ENCODE measurements at regions not wholly inside any gene's neighbourhood (a gene's known extent, or its start where the extent isn't known, plus 50 kb on each side); places are given as distances from the start of the nearest gene placed in this dataset.

GRCh38 chr5:51271261-51271660 lies 112.0 kb upstream of the ISL1 start:
- no peak for TF ChIP-seq EZH2phosphoT487 (conservative IDR thresholded peaks at IDR 0.05; ENCODE audit: low read length)
- TF ChIP-seq, protein P1, sequence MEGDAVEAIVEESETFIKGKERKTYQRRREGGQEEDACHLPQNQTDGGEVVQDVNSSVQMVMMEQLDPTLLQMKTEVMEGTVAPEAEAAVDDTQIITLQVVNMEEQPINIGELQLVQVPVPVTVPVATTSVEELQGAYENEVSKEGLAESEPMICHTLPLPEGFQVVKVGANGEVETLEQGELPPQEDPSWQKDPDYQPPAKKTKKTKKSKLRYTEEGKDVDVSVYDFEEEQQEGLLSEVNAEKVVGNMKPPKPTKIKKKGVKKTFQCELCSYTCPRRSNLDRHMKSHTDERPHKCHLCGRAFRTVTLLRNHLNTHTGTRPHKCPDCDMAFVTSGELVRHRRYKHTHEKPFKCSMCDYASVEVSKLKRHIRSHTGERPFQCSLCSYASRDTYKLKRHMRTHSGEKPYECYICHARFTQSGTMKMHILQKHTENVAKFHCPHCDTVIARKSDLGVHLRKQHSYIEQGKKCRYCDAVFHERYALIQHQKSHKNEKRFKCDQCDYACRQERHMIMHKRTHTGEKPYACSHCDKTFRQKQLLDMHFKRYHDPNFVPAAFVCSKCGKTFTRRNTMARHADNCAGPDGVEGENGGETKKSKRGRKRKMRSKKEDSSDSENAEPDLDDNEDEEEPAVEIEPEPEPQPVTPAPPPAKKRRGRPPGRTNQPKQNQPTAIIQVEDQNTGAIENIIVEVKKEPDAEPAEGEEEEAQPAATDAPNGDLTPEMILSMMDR (IDR thresholded peaks at IDR 0.05; ENCODE audit: insufficient read depth, low read length, poor library complexity, severe bottlenecking) = no peak
